Ishikawa (cell line): ENCODE measurements at regions not wholly inside any gene's neighbourhood (a gene's known extent, or its start where the extent isn't known, plus 50 kb on each side); places are given as distances from the start of the nearest gene placed in this dataset.

Experiments
- EP300 ChIP-seq: IDR thresholded peaks from 2 replicates; pipeline ENCODE4 v1.6.1; 2012; ENCODE audit warnings: borderline replicate concordance
- RAD21 ChIP-seq: IDR thresholded peaks from 2 replicates; pipeline ENCODE4 v1.6.1; 2012; ENCODE audit warnings: low read depth
- TAF1 ChIP-seq: IDR thresholded peaks from 2 replicates; pipeline ENCODE4 v1.6.1; 2012; ENCODE audit warnings: low read depth, mild to moderate bottlenecking
- TF ChIP-seq, protein P1 (sequence below): IDR thresholded peaks from 2 replicates; pipeline ENCODE4 v1.6.1; 2012

DNA sequence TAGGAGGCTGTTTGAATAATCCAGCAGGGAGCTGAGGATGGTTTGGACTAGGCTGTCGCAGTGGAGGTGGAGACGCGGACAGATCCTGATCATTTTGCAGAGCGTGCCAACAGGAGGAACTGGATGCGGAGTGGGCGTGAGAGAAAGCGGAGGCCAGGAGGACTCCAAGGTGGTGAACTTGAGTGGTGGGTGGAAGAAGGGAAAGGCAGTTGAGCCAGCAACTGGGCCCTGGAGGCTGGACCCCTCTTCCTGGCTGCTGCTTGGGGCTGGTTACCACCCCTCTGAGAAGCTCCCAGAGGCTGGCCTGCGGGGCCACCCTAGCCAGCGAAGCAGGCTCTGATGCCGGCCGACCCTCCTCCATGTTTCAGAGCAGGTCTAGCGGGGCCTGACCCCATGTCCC lies 56.8 kb upstream of the KCNA1 start:
- TF ChIP-seq RAD21 = no peak
- no peak for TF ChIP-seq EP300
- TF ChIP-seq, protein P1, sequence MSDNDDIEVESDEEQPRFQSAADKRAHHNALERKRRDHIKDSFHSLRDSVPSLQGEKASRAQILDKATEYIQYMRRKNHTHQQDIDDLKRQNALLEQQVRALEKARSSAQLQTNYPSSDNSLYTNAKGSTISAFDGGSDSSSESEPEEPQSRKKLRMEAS = no peak
- no peak for TF ChIP-seq TAF1
